ENCODE measurements at regions not wholly inside any gene's neighbourhood (a gene's known extent, or its start where the extent isn't known, plus 50 kb on each side); places are given as distances from the start of the nearest gene placed in this dataset.

GRCh38 chr3:195007766-195008165, 263.2 kb downstream of the XXYLT1 start:
- Histone ChIP-seq H3K4me1 (ENCODE audit: insufficient read depth, low read length) (no peaks in the 10 kb centered on the region), H3K4me3 (ENCODE audit: low read length) (no peak overlapping the region), H3K9me3 (ENCODE audit: low read length) (no peaks in the 10 kb centered on the region), H3K27me3 (ENCODE audit: insufficient read depth, low read length) (peaks cover 2% of the 10 kb centered on the region), H2AFZ (ENCODE audit: low read depth, low read length) (no peak overlapping the region), H3K36me3 (ENCODE audit: insufficient read depth, low read length) (no peaks in the 10 kb centered on the region)

DNA sequence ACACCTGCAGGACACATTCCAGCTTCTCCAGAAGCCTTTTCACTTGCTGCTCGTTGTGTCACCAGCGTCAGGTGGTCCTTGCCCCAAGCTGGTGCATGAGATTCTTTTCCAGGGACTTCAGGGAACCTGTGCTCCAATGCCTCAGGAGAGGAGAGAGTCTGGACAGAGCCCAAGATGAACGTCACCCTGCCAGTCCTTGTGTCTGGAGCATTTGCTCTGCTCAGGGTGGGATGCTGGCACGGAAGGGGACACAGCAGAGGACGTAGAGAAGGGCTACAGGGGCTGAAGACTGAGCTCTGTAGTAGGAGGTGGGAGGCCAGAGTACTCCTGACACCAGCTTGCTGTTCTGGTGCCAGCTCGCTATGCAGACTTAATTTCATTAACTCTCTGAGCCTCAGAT, 262.1 kb downstream of the XXYLT1 start:
- H3K36me3 ChIP-seq (ENCODE audit: insufficient read depth, low read length), result no peaks in the 10 kb centered on the region
- no peak overlapping the region for H3K4me3 ChIP-seq (ENCODE audit: low read length)
- no peak overlapping the region for H2AFZ ChIP-seq (ENCODE audit: low read depth, low read length)
- H3K27me3 ChIP-seq (ENCODE audit: insufficient read depth, low read length), result peaks cover 2% of the 10 kb centered on the region
- H3K4me1 ChIP-seq (ENCODE audit: insufficient read depth, low read length), result no peaks in the 10 kb centered on the region
- no peaks in the 10 kb centered on the region for H3K9me3 ChIP-seq (ENCODE audit: low read length)

DNA sequence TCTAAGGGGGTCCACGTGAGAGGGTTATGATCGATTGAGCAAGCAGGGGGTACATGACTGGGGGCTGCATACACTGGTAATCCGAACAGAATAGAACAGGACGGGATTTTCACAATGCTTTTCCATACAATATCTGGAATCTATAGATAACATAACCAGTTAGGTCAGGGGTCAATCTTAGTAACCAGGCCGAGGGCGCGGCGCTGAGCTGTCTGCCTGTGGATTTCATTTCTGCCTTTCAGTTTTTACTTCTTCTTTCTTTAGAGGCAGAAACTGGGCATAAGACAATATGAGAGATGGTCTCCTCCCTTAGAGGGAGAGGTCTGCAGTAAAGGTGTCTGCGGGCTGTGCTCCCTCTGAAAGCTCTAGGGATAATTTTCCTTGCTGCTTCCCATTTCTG, 261.3 kb downstream of the XXYLT1 start:
- Histone ChIP-seq H3K4me1 (ENCODE audit: insufficient read depth, low read length) (no peaks in the 10 kb centered on the region), H3K9me3 (ENCODE audit: low read length) (no peaks in the 10 kb centered on the region), H3K36me3 (ENCODE audit: insufficient read depth, low read length) (no peaks in the 10 kb centered on the region), H3K4me3 (ENCODE audit: low read length) (no peak overlapping the region), H2AFZ (ENCODE audit: low read depth, low read length) (no peak overlapping the region), H3K27me3 (ENCODE audit: insufficient read depth, low read length) (no peaks in the 10 kb centered on the region)

DNA sequence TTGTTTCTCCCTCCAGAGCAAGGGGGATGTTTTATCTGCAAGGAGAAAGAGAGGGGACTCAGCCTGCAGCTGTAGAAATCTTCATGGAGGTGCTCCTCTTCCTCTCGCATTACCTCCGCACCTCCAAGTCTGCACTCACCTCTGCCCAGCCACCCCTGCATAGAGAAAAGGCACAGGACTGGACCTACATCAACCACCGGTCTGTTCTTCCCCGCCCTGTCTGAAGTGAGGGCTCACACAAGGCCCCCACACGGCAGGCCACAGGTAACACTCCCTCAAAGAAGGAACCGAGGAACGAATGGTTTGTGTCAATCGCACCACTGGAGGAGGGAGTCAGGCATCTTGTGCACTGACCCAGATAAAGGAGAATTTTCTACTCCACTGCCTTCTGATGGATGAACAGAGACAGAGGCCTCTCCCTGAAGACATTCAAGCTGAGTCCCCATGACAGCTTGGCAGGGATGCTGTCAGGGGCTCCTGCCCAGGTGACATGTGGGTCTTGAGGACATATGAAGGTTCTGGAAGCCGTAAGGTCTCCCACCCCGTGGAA, 260.3 kb downstream of the XXYLT1 start:
- Histone ChIP-seq H3K36me3 (ENCODE audit: insufficient read depth, low read length) (no peaks in the 10 kb centered on the region), H3K27me3 (ENCODE audit: insufficient read depth, low read length) (no peaks in the 10 kb centered on the region), H3K4me3 (ENCODE audit: low read length) (no peak overlapping the region), H3K4me1 (ENCODE audit: insufficient read depth, low read length) (no peaks in the 10 kb centered on the region), H2AFZ (ENCODE audit: low read depth, low read length) (no peak overlapping the region), H3K9me3 (ENCODE audit: low read length) (no peaks in the 10 kb centered on the region)

DNA sequence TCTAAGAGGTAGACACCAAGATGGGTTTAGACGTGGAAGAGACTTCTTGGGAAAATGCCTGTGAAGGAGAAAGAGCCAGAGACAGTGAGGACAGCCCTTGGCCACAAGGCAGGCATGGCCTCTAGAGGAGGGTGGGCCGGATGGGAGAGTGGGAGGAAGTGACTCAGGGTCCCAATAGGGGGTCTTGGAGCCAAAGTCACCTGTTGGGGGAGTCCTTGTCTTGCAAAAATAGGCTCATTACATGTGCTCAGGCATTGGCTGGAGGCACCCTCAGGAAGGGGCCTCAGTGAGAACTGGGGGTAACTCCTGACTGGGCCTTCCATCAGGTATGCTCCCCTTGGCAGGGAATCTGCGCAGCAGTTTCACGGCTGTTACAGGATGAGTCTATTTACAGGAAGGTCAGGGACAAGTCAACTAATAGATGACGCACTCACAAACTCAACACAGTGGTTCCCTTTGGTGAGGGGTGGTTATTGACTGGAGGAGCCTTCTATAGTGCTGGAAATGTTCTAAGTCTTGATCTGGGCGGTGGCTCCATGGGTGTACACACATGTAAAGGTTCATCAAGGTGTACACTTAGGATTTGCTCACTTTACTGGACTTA, 259.6 kb downstream of the XXYLT1 start:
- Histone ChIP-seq H3K9me3 (ENCODE audit: low read length) (no peaks in the 10 kb centered on the region), H3K27me3 (ENCODE audit: insufficient read depth, low read length) (no peaks in the 10 kb centered on the region), H3K4me1 (ENCODE audit: insufficient read depth, low read length) (no peaks in the 10 kb centered on the region), H2AFZ (ENCODE audit: low read depth, low read length) (no peak overlapping the region), H3K36me3 (ENCODE audit: insufficient read depth, low read length) (no peaks in the 10 kb centered on the region), H3K4me3 (ENCODE audit: low read length) (no peak overlapping the region)

- Histone ChIP-seq H3K27me3 (ENCODE audit: insufficient read depth, low read length) (no peaks in the 10 kb centered on the region), H2AFZ (ENCODE audit: low read depth, low read length) (no peak overlapping the region), H3K4me1 (ENCODE audit: insufficient read depth, low read length) (no peaks in the 10 kb centered on the region), H3K36me3 (ENCODE audit: insufficient read depth, low read length) (no peaks in the 10 kb centered on the region), H3K4me3 (ENCODE audit: low read length) (no peak overlapping the region), H3K9me3 (ENCODE audit: low read length) (no peaks in the 10 kb centered on the region)
Observed at GRCh38 chr3:195012100-195012499, 258.9 kb downstream of the XXYLT1 start.

GRCh38 chr3:195012571-195012970, 258.4 kb downstream of the XXYLT1 start:
- Histone ChIP-seq H3K4me1 (ENCODE audit: insufficient read depth, low read length) (no peaks in the 10 kb centered on the region), H3K36me3 (ENCODE audit: insufficient read depth, low read length) (no peaks in the 10 kb centered on the region), H3K9me3 (ENCODE audit: low read length) (no peaks in the 10 kb centered on the region), H3K4me3 (ENCODE audit: low read length) (no peak overlapping the region), H3K27me3 (ENCODE audit: insufficient read depth, low read length) (no peaks in the 10 kb centered on the region), H2AFZ (ENCODE audit: low read depth, low read length) (no peak overlapping the region)

- no peaks in the 10 kb centered on the region for H3K4me1 ChIP-seq (ENCODE audit: insufficient read depth, low read length)
- no peak overlapping the region for H2AFZ ChIP-seq (ENCODE audit: low read depth, low read length)
- no peaks in the 10 kb centered on the region for H3K9me3 ChIP-seq (ENCODE audit: low read length)
- no peak overlapping the region for H3K4me3 ChIP-seq (ENCODE audit: low read length)
- no peaks in the 10 kb centered on the region for H3K27me3 ChIP-seq (ENCODE audit: insufficient read depth, low read length)
- H3K36me3 ChIP-seq (ENCODE audit: insufficient read depth, low read length), result no peaks in the 10 kb centered on the region
Observed at GRCh38 chr3:195013411-195014361, 257.3 kb downstream of the XXYLT1 start.

GRCh38 chr3:195015021-195015420, 255.9 kb downstream of the XXYLT1 start:
- Histone ChIP-seq H3K4me1 (ENCODE audit: insufficient read depth, low read length) (no peaks in the 10 kb centered on the region), H3K9me3 (ENCODE audit: low read length) (no peaks in the 10 kb centered on the region), H3K27me3 (ENCODE audit: insufficient read depth, low read length) (no peaks in the 10 kb centered on the region), H3K4me3 (ENCODE audit: low read length) (no peak overlapping the region), H2AFZ (ENCODE audit: low read depth, low read length) (no peak overlapping the region), H3K36me3 (ENCODE audit: insufficient read depth, low read length) (no peaks in the 10 kb centered on the region)

DNA sequence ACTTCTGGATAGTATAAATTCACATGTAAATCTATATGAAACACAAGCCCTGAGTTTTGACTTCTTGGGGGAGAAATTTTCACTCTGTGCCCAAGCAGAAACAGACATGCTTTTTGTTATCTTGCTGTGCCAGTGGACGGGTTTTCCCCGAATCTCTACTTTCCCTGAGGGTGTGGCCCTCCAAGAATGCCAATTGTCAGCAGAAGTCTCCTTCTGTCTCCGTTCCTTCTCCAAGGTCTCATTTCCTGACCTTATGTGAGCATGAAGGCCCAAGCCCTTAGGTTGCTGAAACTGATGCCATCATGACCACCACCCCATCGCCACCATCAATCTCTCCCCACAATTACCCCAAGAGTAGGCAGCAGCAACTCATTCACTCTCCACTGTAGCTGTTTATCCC, 253.8 kb downstream of the XXYLT1 start:
- Histone ChIP-seq H2AFZ (ENCODE audit: low read depth, low read length) (no peak overlapping the region), H3K27me3 (ENCODE audit: insufficient read depth, low read length) (no peaks in the 10 kb centered on the region), H3K4me1 (ENCODE audit: insufficient read depth, low read length) (no peaks in the 10 kb centered on the region), H3K9me3 (ENCODE audit: low read length) (no peaks in the 10 kb centered on the region), H3K36me3 (ENCODE audit: insufficient read depth, low read length) (no peaks in the 10 kb centered on the region), H3K4me3 (ENCODE audit: low read length) (no peak overlapping the region)
